ENCODE measurements at regions not wholly inside any gene's neighbourhood (a gene's known extent, or its start where the extent isn't known, plus 50 kb on each side); places are given as distances from the start of the nearest gene placed in this dataset.

DNA sequence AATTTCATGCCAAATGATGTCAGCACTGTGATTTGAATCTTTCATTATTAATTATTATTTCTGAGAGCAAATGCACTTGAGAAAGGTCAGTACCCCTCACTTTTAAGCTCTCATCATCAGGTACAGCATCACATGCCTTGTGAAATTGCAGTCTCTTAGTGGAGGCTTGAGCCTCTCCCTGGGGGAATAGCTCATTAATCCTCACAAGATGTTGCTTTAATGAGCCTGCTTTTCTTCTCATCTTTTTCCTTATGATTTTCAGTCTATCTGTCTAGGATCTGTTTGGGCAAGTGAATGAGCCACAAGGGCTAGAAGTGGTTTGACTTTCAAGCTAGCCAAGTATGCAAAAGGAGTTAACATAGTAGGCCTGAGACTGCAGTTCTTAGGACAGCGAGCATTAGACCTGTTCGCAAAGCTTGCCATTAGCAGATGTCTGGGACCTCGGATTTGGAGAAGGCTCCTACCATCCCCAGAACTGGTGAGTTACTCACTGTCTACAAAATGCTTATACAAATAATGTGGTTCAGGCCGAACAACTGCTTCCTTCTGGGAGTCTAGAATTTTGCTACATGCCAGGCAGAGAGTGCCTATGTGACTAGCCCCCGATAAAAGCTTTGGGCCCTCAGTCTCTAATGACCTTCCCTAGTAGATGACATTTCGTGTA is 174.5 kb downstream of the IL15 start (continued):
- TF ChIP-seq HINFP (tag; conservative IDR thresholded peaks at IDR 0.05; ENCODE audit: low read depth) (no peak), NR2C2 (CRISPR knock-in tag; IDR thresholded peaks at IDR 0.05) (no peak), NR2C2 (tag; IDR thresholded peaks at IDR 0.05) (no peak), ZBTB17 (CRISPR knock-in tag; IDR thresholded peaks at IDR 0.05) (no peak), MAZ (CRISPR knock-in tag; conservative IDR thresholded peaks at IDR 0.05 in 1 of 2, IDR thresholded peaks at IDR 0.05 in 1 of 2) (no peak), PHB (CRISPR knock-in tag; IDR thresholded peaks at IDR 0.05) (no peak)

DNA sequence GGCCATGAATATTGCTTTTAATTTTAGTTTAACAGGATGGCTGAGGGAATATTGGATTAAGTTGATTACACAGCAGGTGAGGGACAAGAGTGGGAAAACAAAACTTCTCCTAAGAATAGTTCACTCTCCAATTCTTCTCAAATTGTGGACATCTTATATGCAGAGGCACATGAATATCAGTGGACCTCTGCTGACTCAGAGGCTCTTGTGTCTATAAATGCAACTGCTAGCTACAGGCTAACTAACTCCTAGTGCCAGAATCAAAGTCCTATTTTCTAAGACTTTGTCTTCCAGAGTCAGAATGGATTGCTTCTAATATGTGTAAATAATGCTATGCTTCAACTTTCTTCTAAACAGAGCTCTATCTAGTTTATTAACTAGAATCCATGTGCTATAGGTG is 175.8 kb downstream of the IL15 start:
- ATAC-seq: no peak
- H3K4me2 ChIP-seq (ENCODE audit: insufficient read depth, low read length): no peak overlapping the region
- in situ Hi-C loops (cut with MboI) (no loop called here), intact Hi-C loops (cut with micrococcal nuclease) (no loop called here)
- no peaks in the 10 kb centered on the region for H3K27me3 ChIP-seq (ENCODE audit: control insufficient read depth in 2 of 2, insufficient read depth in 2 of 2, low read length in 2 of 2)
- no peak overlapping the region for H3K4me3 ChIP-seq
- CTCF ChIA-PET (ENCODE audit: low intra/inter-chr PET ratio): no interaction called here
- no peaks in the 10 kb centered on the region for H4K20me1 ChIP-seq (replicated peaks; ENCODE audit: control insufficient read depth, insufficient read depth, low read length)
- H3K9me1 ChIP-seq (ENCODE audit: control insufficient read depth, insufficient read depth, low read length): no peaks in the 10 kb centered on the region
- POLR2A ChIA-PET: no interaction called here
- no peaks in the 10 kb centered on the region for H3K79me2 ChIP-seq (ENCODE audit: control insufficient read depth, insufficient read depth, low read length)
- DNase-seq (ENCODE audit: extremely low read depth in 1 of 4, low spot score in 3 of 4): no peak
- H3K4me1 ChIP-seq (replicated peaks in 1 of 2; ENCODE audit: control insufficient read depth in 2 of 2, insufficient read depth in 2 of 2, low read length in 2 of 2): no peaks in the 10 kb centered on the region
- no peak overlapping the region for H2AFZ ChIP-seq (ENCODE audit: low read depth, low read length)
- FAIRE-seq: no peak
- no peak overlapping the region for H3K27ac ChIP-seq (ENCODE audit: extremely low read depth, low read depth, low read length)
- no peak overlapping the region for H3K9ac ChIP-seq (ENCODE audit: insufficient read depth in 1 of 2, low read depth in 2 of 2, low read length in 2 of 2)
- H3K36me3 ChIP-seq (ENCODE audit: control insufficient read depth, insufficient read depth, low read length): no peaks in the 10 kb centered on the region
- H3K9me3 ChIP-seq (replicated peaks; ENCODE audit: control insufficient read depth, insufficient read depth, low read depth, low read length): 0 out of 2 replicates have a peak, but pooled peaks cover 1% of the 10 kb centered on the region
- BruUV-seq (replicated peaks): no TSS peak
- TF ChIP-seq RBM22 (IDR thresholded peaks at IDR 0.05; ENCODE audit: low read depth, low read length, poor library complexity, severe bottlenecking) (no peak), DIDO1 (tag; IDR thresholded peaks at IDR 0.05; ENCODE audit: low read depth) (no peak), RBM25 (IDR thresholded peaks at IDR 0.05; ENCODE audit: low read depth, low read length, severe bottlenecking) (no peak), ZNF384 (IDR thresholded peaks at IDR 0.05; ENCODE audit: low read depth, low read length) (no peak), CBX8 (IDR thresholded peaks at IDR 0.05; ENCODE audit: borderline replicate concordance, extremely low read depth, low read depth, low read length, poor library complexity, severe bottlenecking) (no peak), ZNF311 (CRISPR knock-in tag; IDR thresholded peaks at IDR 0.05) (no peak), TAF15 (IDR thresholded peaks at IDR 0.05; ENCODE audit: low read depth, low read length) (no peak)
- TF ChIP-seq, protein P1, sequence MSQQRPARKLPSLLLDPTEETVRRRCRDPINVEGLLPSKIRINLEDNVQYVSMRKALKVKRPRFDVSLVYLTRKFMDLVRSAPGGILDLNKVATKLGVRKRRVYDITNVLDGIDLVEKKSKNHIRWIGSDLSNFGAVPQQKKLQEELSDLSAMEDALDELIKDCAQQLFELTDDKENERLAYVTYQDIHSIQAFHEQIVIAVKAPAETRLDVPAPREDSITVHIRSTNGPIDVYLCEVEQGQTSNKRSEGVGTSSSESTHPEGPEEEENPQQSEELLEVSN (IDR thresholded peaks at IDR 0.05; ENCODE audit: borderline replicate concordance in 1 of 2, extremely low read depth in 1 of 2, insufficient read depth in 1 of 2, insufficient read length in 1 of 2, low read depth in 1 of 2, low read length in 1 of 2, poor library complexity in 1 of 2, severe bottlenecking in 1 of 2): no peak
- TF ChIP-seq, protein P2, sequence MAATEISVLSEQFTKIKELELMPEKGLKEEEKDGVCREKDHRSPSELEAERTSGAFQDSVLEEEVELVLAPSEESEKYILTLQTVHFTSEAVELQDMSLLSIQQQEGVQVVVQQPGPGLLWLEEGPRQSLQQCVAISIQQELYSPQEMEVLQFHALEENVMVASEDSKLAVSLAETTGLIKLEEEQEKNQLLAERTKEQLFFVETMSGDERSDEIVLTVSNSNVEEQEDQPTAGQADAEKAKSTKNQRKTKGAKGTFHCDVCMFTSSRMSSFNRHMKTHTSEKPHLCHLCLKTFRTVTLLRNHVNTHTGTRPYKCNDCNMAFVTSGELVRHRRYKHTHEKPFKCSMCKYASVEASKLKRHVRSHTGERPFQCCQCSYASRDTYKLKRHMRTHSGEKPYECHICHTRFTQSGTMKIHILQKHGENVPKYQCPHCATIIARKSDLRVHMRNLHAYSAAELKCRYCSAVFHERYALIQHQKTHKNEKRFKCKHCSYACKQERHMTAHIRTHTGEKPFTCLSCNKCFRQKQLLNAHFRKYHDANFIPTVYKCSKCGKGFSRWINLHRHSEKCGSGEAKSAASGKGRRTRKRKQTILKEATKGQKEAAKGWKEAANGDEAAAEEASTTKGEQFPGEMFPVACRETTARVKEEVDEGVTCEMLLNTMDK (IDR thresholded peaks at IDR 0.05; ENCODE audit: borderline replicate concordance, insufficient read depth, low read depth, low read length, poor library complexity, severe bottlenecking): no peak

Measured in K562 (cell line).